NCI-H2029 treated with DMSO at 0.1 percent for 48 hours (cell line): ENCODE measurements at regions not wholly inside any gene's neighbourhood (a gene's known extent, or its start where the extent isn't known, plus 50 kb on each side); places are given as distances from the start of the nearest gene placed in this dataset.
"Not testable (repeated sequence)": the region's sequence is repeated elsewhere in the genome, so short reads cannot be mapped to it uniquely, and the experiment has no call there.

ENCODE experiments used
- DNase-seq: peaks from one replicate; lab custom pipeline; 2025; lab: John Stamatoyannopoulos, UW

GRCh38 chr1:117754061-117754969, 148.5 kb downstream of the TENT5C start:
- peak; percentile 43 for DNase-seq

GRCh38 chr1:117757668-117758067, 151.8 kb downstream of the TENT5C start:
- DNase-seq = no peak

GRCh38 chr1:117758444-117759316, 152.8 kb downstream of the TENT5C start:
- peak; percentile 75 for DNase-seq

GRCh38 chr1:117759535-117759934, 153.7 kb downstream of the TENT5C start:
- no peak for DNase-seq

GRCh38 chr1:117760069-117760468, 154.2 kb downstream of the TENT5C start:
- no peak for DNase-seq

- no peak for DNase-seq
These were observed 154.6 kb downstream of the TENT5C start for GRCh38 chr1:117760485-117760884.

GRCh38 chr1:117767756-117768155, 161.7 kb downstream of the GDAP2 start:
- not testable (repeated sequence) for DNase-seq

- DNase-seq = no peak
These were observed 158.4 kb downstream of the GDAP2 start for GRCh38 chr1:117770981-117771531.

GRCh38 chr1:117779364-117779763, 150.1 kb downstream of the GDAP2 start:
- DNase-seq = no peak

- DNase-seq = no peak
These were observed 148.5 kb downstream of the GDAP2 start for GRCh38 chr1:117780687-117781475.

GRCh38 chr1:117782056-117782455, 147.4 kb downstream of the GDAP2 start:
- no peak for DNase-seq

GRCh38 chr1:117783606-117784396, 145.6 kb downstream of the GDAP2 start:
- DNase-seq = no peak

GRCh38 chr1:117788014-117788413, 141.4 kb downstream of the GDAP2 start:
- no peak for DNase-seq

GRCh38 chr1:117793413-117793812, 136.0 kb downstream of the GDAP2 start:
- DNase-seq = no peak

- no peak for DNase-seq
These were observed 135.3 kb downstream of the GDAP2 start for GRCh38 chr1:117794073-117794472.

- no peak for DNase-seq
These were observed 134.2 kb downstream of the GDAP2 start for GRCh38 chr1:117795190-117795589.

GRCh38 chr1:117795792-117796191, 133.6 kb downstream of the GDAP2 start:
- no peak for DNase-seq

- no peak for DNase-seq
These were observed 133.2 kb downstream of the GDAP2 start for GRCh38 chr1:117796226-117796625.

- DNase-seq = no peak
These were observed 130.9 kb downstream of the GDAP2 start for GRCh38 chr1:117798550-117798949.

- no peak for DNase-seq
These were observed 126.7 kb downstream of the GDAP2 start for GRCh38 chr1:117802531-117803257.
